22Rv1 (cell line): ENCODE measurements at regions not wholly inside any gene's neighbourhood (a gene's known extent, or its start where the extent isn't known, plus 50 kb on each side); places are given as distances from the start of the nearest gene placed in this dataset.

Experiments
- H3K27ac ChIP-seq: fragments of 450-650 bp; 2 replicates; pipeline ENCODE4 v1.5.1; 2017
- ZFX ChIP-seq: fragments of 450-650 bp; IDR thresholded peaks from 2 replicates; pipeline ENCODE4 v1.6.1; 2017; ENCODE audit warnings: antibody characterized with exemption, borderline replicate concordance
- TF ChIP-seq, protein P1 (sequence below): fragments of 450-650 bp; IDR thresholded peaks from 2 replicates; pipeline ENCODE4 v1.5.1; 2017; ENCODE audit warnings: mild to moderate bottlenecking

- TF ChIP-seq, protein P1, sequence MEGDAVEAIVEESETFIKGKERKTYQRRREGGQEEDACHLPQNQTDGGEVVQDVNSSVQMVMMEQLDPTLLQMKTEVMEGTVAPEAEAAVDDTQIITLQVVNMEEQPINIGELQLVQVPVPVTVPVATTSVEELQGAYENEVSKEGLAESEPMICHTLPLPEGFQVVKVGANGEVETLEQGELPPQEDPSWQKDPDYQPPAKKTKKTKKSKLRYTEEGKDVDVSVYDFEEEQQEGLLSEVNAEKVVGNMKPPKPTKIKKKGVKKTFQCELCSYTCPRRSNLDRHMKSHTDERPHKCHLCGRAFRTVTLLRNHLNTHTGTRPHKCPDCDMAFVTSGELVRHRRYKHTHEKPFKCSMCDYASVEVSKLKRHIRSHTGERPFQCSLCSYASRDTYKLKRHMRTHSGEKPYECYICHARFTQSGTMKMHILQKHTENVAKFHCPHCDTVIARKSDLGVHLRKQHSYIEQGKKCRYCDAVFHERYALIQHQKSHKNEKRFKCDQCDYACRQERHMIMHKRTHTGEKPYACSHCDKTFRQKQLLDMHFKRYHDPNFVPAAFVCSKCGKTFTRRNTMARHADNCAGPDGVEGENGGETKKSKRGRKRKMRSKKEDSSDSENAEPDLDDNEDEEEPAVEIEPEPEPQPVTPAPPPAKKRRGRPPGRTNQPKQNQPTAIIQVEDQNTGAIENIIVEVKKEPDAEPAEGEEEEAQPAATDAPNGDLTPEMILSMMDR: no peak
- TF ChIP-seq ZFX: no peak
- no peak overlapping the region for H3K27ac ChIP-seq
These were observed 1032.5 kb upstream of the LRRN3 start for GRCh38 chr7:110058401-110058800.

DNA sequence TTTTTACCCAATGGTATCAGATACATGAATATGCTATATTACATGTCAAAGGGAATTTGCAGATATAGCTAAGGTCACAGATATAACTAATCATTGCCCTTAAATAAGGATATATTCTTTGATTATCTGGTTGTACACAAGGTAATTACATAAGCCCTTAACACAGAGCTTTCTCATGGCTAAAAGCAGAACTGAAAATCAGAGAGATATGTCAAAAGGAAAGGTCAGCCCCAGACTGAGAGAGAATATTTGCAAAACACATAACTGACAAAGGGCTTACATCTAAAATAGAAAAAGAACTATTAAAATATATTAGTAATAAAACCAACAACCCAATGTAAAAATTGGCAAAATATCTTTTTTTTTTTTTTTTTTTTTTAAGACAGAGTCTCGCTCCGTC lies 1029.5 kb upstream of the LRRN3 start:
- no peak for TF ChIP-seq ZFX
- TF ChIP-seq, protein P1: no peak
- H3K27ac ChIP-seq: no peak overlapping the region

- no peak overlapping the region for H3K27ac ChIP-seq
- TF ChIP-seq, protein P1: no peak
- no peak for TF ChIP-seq ZFX
These were observed 1025.8 kb upstream of the LRRN3 start for GRCh38 chr7:110065121-110065520.

DNA sequence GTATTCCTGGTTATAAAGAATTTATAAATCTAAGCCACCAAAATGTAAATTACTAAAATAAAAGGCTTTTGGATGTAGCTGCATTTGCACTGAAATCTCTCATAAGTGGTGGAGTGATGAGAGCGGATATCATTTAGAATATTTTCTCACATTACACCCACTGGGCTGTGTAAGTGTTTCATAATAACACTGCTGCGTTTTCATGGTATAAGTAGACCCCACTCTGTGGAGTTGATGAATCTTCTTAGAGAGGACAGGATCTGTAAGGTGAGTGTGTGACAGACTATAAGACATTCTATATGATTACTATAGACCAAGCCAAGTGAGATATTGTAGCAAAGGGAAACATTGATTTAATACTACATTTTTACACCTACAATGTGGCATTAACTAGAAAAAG lies 1024.1 kb upstream of the LRRN3 start:
- TF ChIP-seq ZFX: no peak
- TF ChIP-seq, protein P1: no peak
- no peak overlapping the region for H3K27ac ChIP-seq

DNA sequence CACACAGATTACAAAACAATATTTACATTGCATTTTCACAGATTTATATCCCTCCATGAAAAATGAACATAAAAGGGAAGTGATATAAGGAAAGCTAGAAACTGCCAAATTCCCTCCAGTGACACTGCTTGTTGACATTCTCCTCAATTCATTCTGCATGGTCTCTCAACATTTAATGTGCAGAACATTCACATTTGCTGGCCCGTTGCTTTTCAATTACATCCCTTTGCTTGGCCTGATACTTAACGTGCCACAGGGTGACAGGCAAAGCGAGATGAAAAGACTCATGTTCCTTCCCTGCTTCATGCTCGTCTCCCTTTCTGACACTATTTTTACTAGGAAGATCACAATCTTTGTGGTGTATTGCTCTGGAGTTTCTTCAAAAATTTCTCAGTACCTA lies 1019.7 kb upstream of the LRRN3 start:
- no peak for TF ChIP-seq ZFX
- TF ChIP-seq, protein P1: no peak
- H3K27ac ChIP-seq: no peak overlapping the region

DNA sequence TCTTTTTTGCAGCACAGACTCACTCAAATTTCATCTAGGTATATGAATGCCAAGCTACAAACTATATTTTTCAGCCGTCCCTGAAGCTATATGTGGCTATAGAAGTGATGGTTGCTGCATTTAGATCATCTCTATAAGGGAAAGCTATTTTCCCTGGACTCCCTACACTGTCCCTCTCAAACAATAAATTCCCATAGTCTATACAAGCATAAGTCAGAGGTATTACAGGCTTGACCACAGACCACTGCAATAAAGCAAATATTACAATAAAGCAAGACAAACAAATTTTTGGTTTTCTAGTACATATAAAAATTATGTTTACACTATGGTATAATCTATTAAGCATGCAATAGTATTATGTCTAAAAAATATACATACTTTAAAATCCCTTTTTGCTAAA lies 1015.5 kb upstream of the LRRN3 start:
- TF ChIP-seq, protein P1: no peak
- TF ChIP-seq ZFX: no peak
- no peak overlapping the region for H3K27ac ChIP-seq

GRCh38 chr7:110076194-110076593 lies 1014.7 kb upstream of the LRRN3 start:
- TF ChIP-seq, protein P1: no peak
- TF ChIP-seq ZFX: no peak
- H3K27ac ChIP-seq: no peak overlapping the region
